NCI-H345 treated with DMSO at 0.1 percent for 48 hours (cell line): ENCODE measurements at regions not wholly inside any gene's neighbourhood (a gene's known extent, or its start where the extent isn't known, plus 50 kb on each side); places are given as distances from the start of the nearest gene placed in this dataset.

Source experiments
- DNase-seq: peaks from one replicate; lab custom pipeline; 2025; ENCODE audit not compliant: unreplicated experiment; lab: John Stamatoyannopoulos, UW

GRCh38 chr21:35853321-35854239, 206.7 kb downstream of the SETD4 start:
- DNase-seq = no peak

GRCh38 chr21:35852820-35853219, 207.5 kb downstream of the SETD4 start:
- DNase-seq = no peak

- DNase-seq = no peak
These were observed 209.7 kb downstream of the SETD4 start for GRCh38 chr21:35850542-35851103.

- DNase-seq = no peak
These were observed 210.3 kb downstream of the SETD4 start for GRCh38 chr21:35850029-35850428.

GRCh38 chr21:35849144-35849543, 211.2 kb downstream of the SETD4 start:
- DNase-seq = no peak

GRCh38 chr21:35843911-35844667, 216.2 kb downstream of the SETD4 start:
- no peak for DNase-seq

- no peak for DNase-seq
These were observed 219.4 kb downstream of the SETD4 start for GRCh38 chr21:35840949-35841348.

- peak; percentile 74 for DNase-seq
These were observed 220.0 kb downstream of the SETD4 start for GRCh38 chr21:35840197-35840799.

- DNase-seq = no peak
These were observed 221.2 kb downstream of the SETD4 start for GRCh38 chr21:35838987-35839763.

- no peak for DNase-seq
These were observed 222.0 kb downstream of the SETD4 start for GRCh38 chr21:35838350-35838749.

GRCh38 chr21:35833991-35834390, 226.3 kb downstream of the SETD4 start:
- DNase-seq = no peak

GRCh38 chr21:35833388-35833787, 226.9 kb downstream of the SETD4 start:
- DNase-seq = no peak

GRCh38 chr21:35831230-35831629, 229.1 kb downstream of the SETD4 start:
- no peak for DNase-seq

- DNase-seq = no peak
These were observed 231.3 kb downstream of the SETD4 start for GRCh38 chr21:35829067-35829466.

GRCh38 chr21:35828161-35828560, 232.2 kb downstream of the SETD4 start:
- DNase-seq = no peak

- no peak for DNase-seq
These were observed 233.3 kb downstream of the SETD4 start for GRCh38 chr21:35827004-35827403.

GRCh38 chr21:35825370-35826353, 234.7 kb downstream of the SETD4 start:
- DNase-seq = no peak

GRCh38 chr21:35824136-35824535, 236.2 kb downstream of the SETD4 start:
- DNase-seq = no peak

- peak; percentile 18 for DNase-seq
These were observed 241.2 kb downstream of the SETD4 start for GRCh38 chr21:35819134-35819533.
